ENCODE measurements at regions not wholly inside any gene's neighbourhood (a gene's known extent, or its start where the extent isn't known, plus 50 kb on each side); places are given as distances from the start of the nearest gene placed in this dataset.

DNA sequence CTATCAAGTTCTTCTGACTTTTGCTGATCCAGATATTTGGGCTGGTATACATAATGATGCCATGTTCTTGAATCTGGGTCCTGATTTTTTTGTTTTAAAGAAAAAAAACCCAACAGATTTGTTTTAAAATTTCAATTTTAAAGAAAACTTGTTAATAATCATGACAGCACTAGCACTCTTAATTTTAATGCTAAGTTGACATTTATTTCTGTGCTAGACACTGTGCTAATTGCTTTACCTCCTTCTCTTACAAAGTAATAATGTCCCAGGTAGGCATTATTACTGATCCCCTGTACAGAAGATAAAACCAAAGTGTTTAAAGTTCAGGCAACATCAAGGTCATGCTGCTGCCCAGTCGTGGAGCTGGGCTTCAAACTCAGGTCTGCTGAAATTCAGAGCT lies 101.9 kb downstream of the ZNF608 start:
- no peak for DNase-seq

DNA sequence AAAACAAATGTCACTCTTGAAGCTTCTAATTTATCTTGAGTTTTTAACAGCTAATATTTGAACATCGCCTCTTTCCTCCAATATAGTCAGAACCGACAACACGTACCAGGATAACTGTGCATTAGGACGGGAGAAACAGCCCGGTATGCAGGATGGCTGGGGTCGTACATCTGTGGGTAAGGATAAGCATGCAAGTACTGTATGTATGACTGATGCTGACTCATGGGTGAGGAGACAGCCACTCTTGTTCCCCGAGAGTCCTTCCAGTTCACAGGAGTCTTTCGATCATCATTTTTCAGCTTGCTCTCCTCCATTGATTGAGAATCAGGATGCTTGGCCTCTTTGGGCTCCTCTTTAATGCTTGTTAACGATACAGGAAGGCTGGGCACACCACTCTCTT lies 102.3 kb downstream of the ZNF608 start:
- no peak for DNase-seq

DNA sequence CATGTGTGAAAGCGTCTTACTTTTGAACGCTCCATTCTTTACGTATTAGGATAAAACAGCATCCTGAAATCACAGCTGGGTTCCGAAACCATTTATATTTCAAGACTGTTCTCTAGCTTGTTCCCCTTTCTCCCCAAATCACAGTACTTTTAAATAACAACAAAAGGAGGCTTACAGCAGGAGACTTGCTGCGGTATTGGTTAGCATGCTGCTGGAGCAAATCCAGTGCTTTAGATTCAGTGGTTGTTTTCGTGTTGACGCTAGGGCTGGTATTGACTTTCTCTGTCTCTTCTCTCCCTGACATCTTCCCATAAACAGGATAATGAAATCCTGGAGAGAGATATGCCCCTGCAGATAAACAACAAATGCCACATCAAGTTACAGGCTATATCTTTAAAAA lies 103.1 kb downstream of the ZNF608 start:
- no peak for DNase-seq

DNA sequence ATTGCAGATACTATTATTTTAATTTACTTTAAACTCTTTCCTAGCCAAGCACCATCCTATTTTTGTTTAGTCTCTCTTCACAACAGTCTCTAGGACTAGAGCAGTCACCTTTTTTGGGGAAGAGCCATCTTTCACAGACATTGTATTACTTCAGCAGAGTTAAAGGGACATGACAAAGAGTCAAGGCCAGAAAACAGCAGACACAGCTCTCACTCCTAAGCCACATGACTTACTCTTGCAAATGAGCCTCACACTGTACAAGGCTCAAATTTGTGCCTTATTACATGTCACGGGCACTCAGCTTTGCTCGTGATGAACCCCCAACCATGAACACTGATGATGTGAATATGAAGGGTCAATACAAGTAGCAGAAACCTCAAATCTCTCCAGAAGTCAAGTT lies 104.3 kb downstream of the ZNF608 start:
- no peak for DNase-seq

DNA sequence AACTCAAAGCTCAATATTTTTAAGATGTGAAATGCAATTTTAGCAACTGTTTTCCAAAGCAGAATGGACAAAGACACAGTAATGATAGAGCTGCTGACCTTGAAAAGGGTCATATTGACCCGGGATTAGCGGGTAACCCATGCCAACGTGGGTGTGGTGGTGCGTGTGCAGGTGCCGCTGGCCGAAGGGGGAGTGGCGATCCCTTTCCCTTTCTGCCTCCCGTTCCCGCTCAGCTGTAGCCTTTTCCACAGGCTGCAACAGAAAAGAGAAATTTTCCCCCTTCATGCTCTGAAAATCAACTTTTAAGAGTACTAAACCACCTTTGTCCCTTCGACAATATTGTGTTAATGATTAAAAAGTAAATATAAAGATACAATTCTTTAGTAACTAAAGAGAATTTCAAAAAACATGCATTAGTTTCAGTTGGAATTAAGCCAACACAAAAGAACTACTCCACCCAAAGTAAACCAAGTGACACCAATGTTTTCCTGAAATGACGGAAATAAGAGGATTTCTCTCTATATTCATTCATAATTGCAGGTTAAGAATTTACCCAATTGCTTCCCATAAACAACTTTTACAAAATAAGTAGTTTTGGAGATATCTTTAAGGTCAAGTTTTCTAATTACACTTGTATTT lies 105.2 kb downstream of the ZNF608 start:
- no peak for DNase-seq

DNA sequence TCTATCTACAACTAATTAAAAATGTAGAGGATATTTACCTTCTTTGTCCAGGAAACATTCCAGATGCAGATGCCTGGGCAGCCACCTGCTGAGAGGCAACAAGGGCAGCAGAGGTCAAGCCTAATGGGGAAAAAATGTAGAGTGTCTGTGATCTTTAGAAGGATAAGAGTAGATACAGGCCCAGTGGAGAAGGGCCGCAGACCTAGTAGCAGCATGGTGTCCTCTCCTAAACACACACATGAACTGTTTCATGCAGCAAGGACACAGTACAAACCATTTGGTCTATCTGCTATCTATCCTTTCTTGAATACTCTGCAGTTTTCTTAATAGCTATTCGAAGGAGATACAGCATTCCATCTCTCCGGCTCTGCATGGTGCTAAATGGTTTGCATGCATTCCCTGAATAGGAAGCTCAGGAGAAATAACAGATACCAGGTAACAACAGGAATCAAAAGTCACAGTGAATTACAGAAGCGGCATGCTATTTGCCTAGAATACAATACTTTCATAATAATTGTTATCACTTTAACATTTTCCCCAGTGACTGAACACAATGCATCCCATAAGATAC lies 107.3 kb downstream of the ZNF608 start:
- no peak for DNase-seq

DNA sequence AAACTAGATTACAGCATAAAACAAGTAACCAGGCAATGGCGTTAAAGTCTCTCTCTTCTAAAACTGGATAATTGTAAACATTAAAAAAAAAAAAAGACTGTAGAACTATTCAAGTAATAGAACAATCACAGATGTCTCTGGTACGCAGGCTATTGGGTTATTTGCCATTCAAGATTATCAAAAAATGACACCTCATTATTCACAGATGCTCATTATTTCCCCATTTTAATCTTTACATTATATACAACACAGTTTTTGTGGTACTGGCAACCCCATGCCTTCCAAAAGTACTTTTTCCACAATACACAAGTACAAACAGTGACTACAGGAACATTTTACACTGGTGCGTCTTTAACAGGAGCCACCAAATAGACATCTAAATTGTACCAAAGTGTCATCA lies 109.4 kb downstream of the ZNF608 start:
- no peak for DNase-seq

DNA sequence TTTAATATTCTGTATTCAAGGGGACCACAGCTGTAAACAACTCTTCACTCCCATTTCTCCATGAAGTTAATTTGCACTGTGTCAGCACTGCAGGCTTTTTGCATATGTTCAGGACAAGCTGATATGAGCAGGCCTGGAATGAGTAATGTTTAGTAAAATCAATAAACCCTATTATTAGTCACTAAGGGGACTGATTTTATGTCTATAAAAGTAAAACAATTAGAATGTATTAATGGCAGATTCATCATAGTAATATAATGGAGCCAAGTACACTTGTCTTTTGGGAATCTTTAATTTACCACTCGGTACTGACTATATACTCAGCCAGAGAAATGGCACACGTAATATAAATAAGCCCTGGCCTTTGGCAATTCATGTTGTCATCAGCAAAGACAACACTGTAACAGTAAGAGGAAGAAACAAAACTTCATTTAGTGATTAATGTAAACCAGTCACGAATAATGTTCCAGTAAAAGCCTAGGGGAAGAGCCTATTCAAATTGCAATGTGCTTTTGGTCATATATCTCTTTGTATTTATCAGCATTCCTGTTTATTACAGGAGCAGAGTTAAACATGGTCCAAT lies 111.6 kb downstream of the ZNF608 start:
- DNase-seq: no peak

DNA sequence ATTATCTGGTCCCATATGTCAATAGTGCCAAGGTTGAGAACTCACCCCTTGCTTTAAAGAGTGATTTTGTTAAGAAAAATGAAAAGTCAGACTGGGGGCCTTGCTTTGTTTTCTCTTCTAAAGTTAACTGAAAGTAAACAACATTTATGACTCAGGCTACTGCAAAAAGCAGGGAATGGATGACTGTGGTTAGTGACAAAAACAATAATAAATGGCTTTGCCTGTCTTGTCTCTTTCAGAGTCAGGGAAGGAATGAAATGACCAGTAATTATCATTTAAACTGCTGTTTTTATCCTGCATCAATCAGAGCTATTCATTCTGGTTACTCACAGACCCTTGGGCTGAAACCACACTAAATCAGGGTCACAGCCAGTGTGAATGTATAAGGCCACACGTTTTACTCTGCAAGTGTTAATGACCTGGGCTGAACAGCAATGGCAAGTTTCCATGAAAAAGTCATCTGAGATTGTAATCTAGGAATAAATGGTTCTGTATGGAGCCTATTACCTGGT lies 112.2 kb downstream of the ZNF608 start:
- DNase-seq: no peak

DNA sequence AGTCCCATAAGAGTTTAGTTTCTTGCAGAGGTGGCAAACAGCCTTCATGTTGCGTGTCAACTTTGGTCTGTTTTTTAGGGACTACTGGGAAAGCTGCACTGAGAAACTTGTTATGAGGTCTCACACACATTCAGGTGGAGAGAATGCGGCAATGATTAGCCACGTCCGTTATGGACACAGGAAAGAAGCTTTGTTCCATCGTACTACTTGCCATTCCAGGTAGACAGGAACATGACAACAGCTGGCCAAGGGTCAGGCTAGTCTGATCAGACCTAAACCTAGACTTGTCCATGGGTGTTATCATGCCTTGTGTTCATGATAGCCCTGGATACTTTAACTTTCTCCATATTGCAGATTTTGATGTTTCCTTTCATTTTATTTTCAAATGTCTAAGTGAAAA lies 113.2 kb downstream of the ZNF608 start:
- no peak for DNase-seq

DNA sequence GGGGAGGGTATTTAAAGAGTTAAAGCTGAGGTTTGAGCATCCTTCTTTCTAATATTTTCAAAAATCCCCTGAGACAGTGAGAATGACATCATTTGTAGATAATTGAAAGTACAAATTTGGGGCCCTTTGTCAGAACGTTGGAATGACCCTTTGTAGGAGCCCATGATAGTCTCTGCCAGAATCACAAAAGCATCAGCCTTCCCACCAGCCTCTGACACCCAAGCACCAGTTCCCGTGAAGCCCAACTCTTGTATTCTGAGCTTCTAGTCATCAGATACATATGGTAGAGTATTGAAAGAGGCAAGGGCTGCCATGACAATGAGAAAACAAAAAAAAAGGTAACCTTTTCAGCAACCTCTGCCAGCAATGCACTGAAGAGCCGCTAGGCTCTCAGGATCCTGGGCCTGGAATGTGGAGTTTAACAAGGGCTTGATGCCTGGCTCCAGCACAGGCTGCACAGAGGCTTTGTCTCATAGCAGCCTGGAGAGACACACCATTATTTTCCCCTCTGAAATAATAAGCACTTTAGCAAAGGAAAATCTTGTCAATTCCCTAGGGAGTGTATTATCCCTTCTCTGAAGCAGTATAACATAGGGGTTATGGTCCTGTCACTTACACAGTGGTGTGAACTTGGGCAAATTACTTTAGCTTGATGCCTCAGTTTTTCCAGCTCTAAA lies 114.4 kb downstream of the ZNF608 start:
- DNase-seq: no peak

DNA sequence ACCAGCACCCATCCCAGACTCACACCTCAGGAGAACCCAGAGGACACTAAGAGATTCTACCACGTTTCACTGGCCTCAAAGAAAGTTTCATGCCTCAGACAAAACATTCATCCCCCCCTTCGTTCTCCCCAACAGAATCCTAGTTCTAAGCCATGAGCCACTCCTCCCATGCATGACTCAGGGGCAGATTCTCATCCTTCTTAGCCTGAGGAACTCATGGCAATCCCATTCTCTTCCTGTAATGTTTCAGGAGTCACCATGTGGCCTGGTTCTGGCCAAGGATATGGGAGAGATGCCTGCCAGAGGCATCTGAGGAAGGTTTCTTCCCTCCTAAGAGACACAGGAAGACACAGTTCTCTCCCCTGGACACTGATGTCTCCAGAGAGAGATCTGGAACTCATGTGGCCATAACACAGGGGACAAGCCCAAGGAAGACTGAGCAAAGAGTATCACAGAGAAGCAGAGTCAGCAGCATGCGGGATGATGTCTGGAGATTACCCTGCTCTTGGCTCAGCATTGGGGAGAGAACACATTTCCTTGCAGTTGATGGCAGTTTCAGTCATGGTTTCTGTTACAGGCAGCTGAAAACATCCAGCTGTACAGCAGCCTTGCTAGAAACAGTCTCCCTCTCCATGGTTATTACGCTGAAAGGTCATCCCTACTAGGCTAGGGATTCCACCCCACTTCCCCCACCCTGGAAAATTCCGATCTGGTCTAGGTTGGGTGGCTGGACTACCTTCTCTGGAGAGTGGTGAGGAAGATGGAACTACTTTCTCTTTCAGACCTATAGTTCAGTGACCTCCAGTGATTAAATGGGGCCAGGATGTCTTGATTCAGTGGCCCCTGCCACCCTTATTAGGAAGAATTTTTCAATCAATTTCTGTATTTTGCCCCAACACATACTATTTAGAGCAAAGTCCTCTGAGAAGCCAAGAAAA lies 115.4 kb downstream of the ZNF608 start:
- DNase-seq: no peak

DNA sequence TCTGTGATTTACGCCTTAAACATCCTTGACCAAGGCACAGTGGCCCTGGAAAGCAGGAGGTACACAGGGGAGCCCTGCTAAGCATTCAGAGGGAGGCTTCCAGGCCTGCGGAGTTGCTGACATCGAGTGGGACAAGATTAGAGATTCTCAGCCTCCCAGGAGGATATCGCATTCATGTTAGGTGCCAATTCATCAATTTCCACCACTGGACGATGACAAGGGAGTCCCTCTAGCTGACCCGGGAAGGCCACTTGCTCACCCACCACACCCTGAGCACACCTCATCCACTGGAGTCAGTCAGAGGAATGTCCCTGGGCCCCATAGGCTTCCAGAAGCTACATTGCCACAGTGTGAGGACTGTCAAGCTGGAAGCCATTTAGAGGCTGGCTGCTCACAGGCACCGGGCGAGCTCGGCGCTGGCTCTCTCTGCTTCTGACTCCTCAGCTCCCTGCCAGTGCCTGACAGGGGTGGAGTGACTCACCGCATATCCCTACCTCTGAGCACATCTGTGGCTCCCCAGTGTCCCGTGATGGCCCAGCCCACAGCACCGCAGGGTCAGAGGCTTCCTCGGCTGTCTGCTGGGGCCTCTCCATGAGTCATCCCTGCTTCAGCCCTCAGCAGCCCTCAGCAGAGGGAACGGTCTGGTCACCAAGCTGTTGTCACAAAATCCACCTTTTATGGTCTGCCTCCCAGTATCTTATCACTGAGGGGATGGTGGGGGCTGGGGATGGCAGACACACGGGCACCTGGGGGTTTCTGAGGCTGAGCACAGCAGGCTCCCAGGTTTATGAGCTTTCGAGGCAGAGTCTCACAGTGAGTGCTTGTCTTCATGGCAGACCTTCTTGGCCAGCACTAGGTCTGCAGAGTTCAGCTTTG lies 117.5 kb downstream of the ZNF608 start:
- no peak for DNase-seq

DNA sequence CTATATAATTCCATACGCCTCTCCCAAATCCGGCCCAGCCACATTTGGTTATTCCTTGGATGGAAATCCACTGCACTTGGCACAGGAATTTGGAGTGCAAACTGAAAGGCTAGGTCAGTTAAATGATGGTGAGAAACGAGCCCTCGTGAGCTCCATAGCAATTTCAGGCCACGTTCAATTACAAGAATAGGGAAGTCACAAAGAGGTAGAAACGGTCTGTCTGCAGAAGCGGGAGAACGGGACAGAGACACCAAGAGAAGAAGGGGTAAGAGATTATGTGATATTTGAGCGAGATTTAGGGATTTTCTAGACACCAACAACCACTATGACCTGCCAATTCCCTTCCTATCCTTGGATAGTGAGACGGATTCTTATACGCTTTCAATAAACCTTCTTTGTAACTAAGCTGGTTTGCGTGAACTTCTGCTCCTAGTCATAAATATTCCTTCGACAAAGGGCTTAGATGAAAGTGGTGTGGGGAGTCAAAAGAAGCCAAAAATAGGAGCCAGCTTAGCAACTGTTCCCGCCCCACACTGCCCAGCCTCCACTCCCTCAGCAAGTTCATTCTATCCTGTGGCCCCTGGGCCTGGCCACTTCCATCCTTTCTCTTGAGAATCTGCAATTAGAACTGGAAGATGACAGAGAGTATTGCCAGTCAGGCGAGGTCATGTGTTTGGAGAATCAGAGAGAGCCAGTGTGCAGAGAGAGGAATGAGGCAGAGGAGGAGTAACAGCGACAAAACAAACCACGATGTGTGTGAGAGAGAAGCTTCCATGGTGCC lies 118.4 kb downstream of the ZNF608 start:
- no peak for DNase-seq

DNA sequence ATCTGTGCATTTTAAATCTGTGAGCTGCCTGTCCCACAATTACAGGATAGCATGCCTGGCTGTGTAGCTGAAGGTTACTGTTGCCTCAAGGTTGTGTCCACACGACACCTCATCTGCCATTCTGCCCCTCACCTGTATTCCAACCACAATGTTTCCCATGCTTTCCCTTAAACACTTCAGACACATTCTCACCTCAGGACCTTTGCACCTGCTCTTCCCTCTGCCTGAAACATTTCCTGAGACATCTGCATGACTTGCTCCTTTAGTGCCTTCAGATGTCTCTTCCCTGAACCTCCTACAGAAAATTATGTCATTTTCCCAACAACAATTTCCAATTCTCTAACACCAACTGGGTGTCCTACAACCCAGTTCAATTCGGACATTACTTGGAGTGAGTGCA lies 120.4 kb downstream of the ZNF608 start:
- no peak for DNase-seq

DNA sequence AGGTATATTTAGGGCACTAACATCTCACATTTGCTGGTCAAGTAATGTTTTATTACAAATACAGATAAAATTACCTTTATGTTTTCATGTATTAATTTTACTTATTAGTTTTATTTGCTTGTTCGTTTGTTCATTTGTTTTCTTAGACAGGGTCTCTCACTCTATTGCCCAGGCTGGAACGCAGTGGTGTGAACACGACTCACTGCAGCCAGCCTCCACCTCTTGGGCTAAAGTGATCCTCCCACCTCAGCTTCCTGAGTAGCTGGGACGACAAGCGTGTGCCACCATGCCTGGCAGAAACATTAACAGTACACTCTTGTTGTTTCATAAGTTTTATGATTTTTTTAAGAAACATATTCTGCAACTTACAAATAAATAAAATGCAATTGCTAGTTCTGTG lies 123.2 kb downstream of the ZNF608 start:
- DNase-seq: no peak

DNA sequence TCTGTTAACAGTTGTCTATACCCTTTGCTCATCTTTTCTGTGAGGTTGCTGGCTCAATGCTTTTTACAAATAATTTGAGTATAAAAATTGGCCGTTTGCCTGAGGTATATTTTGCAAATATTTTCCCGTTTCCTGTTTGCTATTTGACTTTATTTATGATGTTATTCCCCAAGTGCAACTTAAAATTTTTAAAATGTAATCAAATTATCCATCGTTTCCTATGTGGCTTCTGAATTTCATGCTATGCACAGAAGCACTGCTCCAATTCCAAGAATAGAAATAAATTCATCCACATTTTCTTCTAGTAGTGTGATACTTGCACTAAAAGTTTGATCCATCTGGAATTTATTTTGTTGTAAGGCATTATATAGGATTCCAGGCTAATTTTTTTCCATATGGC lies 123.6 kb downstream of the ZNF608 start:
- no peak for DNase-seq

DNA sequence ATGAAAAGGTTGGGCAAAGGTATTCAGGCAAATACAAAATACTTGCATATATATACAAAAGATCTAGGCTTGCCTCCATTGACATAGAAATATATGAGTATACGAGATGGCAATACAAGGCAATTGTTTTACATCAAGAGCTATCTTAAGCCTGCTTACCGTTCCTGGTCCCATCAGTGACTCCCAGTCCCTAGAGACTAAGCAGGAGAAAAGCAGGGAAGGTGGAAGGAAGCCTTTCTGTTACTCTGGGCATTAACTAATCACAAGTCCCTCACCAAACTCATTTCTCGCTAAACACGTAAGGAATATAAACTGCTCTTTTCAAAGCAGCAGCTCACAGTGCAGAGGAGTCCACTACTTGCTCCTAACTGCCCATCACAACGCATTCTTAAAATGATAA lies 125.2 kb downstream of the ZNF608 start:
- no peak for DNase-seq

DNA sequence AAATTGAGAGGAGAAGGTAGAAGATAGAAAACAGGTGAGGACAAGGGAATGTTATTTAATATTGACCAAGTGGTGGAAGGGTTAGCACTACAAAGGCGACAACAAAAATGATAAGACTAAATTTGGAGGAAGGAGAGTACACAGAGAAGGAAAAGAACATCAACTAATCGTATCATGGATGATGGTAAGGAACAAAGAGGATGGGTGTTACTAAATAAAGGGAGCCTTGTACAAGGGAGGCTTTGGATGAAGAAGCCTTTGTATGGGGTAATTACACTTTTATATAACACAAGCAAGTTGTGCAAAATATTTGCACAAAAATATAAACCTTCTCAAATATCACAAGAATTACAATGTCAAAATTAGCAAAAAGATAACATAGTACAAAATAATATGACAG lies 125.7 kb downstream of the ZNF608 start:
- DNase-seq: no peak

DNA sequence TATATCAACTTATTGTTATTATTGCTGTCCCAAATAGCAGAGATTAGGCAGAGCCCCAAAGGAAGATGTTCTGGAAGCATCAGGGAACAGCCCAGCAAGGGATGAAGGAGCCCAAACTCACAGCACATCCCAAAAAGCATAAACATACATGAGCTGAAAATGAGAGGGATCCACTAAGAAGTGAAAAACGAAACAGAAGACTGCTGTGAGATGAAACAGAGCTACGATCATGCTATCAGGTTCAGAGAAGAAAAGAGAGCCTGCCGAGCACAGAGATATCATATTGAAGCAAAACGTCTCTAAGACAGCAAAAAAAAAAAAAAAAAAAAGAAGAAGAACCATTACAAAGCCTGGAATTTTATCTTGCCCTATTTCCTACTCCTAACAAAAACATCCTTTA lies 127.3 kb downstream of the ZNF608 start:
- no peak for DNase-seq

DNA sequence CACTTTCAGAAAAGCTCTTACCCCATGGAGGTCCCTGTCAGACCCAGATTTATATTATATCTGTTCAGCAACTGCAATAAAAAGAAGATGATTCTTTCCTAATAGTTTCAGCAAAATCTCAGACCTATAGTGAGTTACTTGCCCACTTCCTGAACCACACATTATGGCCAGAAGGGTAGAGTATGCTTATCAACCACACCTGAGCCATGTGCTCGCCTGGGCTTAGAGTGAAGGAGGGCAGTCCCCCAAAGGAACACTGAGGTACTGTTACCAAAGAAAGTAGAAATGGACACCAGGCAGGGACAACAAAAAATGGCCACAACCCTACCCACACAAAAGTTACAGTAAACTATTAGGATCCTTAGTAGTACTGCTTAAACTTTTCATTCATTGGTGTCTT lies 128.7 kb downstream of the ZNF608 start:
- DNase-seq: no peak

All from CD4-positive, alpha-beta T cell treated with Interleukin-12 subunit alpha and Interleukin-12 subunit beta, for 1 hour (primary cell).